Right lobe of liver (tissue), 6 donors: ENCODE measurements at regions not wholly inside any gene's neighbourhood (a gene's known extent, or its start where the extent isn't known, plus 50 kb on each side); places are given as distances from the start of the nearest gene placed in this dataset.
A peak's percentile ranks its signal among the peaks of the same experiment; 100 is the strongest.
"Not testable (repeated sequence)": the region's sequence is repeated elsewhere in the genome, so short reads cannot be mapped to it uniquely, and the experiment has no call there.

Experiments
- ATAC-seq, 4 donors: fragments of 200-7000 bp; cut with Tn5 transposase; one replicate each; pipeline ENCODE4 v1.9.1; 2020; ENCODE audit warnings: mild to moderate bottlenecking in 4 of 4, moderate library complexity in 4 of 4
- DNase-seq, 3 donors: peaks; one replicate each; pipeline ENCODE4 v3.0.0-alpha.2; 2020
- H3K27ac ChIP-seq, 3 donors: fragments of 200-600 bp; one replicate each; pipeline ENCODE4 v1.8.0; 2022
- H3K27me3 ChIP-seq, 2 donors: fragments of 200-600 bp; one replicate each; pipeline ENCODE4 v1.8.0; 2022
- H3K36me3 ChIP-seq, 4 donors: fragments of 200-600 bp; sonication (generic) in 1 of 4; one replicate each; pipeline versions ENCODE4 v1.5.1 to v1.8.0; 2017 to 2022; ENCODE audit warnings: control low read depth in 1 of 4
- H3K4me1 ChIP-seq, 4 donors: fragments of 200-600 bp; sonication (generic) in 1 of 4; one replicate each; pipeline versions ENCODE4 v1.5.1 to v1.8.0; 2017 to 2022; ENCODE audit warnings: control low read depth in 1 of 4
- H3K4me3 ChIP-seq, 3 donors: fragments of 200-600 bp; one replicate each; pipeline ENCODE4 v1.8.0; 2022
- H3K9me3 ChIP-seq, 4 donors: fragments of 200-600 bp; sonication (generic) in 1 of 4; one replicate each; pipeline versions ENCODE4 v1.5.1 to v1.8.0; 2017 to 2022; ENCODE audit warnings: control low read depth in 1 of 4
- POLR2A ChIP-seq: fragments of 450-650 bp; IDR thresholded peaks from one replicate; pipeline ENCODE4 v1.6.1; 2017; ENCODE audit warnings: antibody characterized with exemption, mild to moderate bottlenecking
- WGBS: methylation state at CpG from one replicate; pipeline ENCODE4 v1.1.6; 2018; ENCODE audit warnings: low coverage, low lambda C conversion rate; ENCODE audit not compliant: insufficient coverage; ENCODE audit errors: missing lambda C conversion rate; 5-methylcytosine and 5-hydroxymethylcytosine counted together
- intact Hi-C, 2 donors: fragments of 100-400 bp; cut with DNase I; formaldehyde crosslinking; loops; one replicate each; pipeline versions ENCODE4 v1.11.2 to v1.14.1; 2022
- TF ChIP-seq, protein P1 (sequence below), 4 donors: fragments of 200-600 bp in 3 of 4; fragments of 450-650 bp in 1 of 4; IDR thresholded peaks; one replicate each; pipeline versions ENCODE4 v1.5.1 to v1.8.0; 2016 to 2022; ENCODE audit warnings: antibody characterized with exemption in 4 of 4, mild to moderate bottlenecking in 2 of 4
- donor health status: DM: no; HTN: yes; CAD: no.
- donor health status: DM: no; HTN: no; CAD: no.
- donor health status: DM: no; HTN: no; CAD: no.
- donor health status: DM: no; HTN: yes; CAD: no.
- donor health status: DM: no; HTN: yes; CAD: no.

DNA sequence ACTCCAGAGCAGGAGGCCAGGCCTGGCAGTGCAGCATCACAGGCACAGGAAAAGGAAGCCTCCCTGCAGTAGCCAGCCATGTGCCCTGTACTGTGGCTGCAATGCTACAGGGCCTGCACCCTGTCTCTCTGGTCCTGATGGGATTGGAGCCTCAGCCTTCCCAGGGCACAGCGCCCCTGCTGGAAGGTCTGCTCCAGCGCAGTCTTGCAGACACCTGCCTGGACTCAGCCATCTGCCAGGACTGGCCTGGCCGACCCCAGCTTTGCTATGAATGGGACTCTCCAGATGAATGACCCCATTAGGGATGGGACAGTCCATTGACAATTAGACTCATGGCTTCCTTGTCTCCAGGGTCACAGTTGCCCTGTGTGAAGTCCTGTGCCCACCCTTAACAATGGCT is 251.6 kb downstream of the ERMARD start:
- Histone ChIP-seq H3K27me3 (no peaks in the 10 kb centered on the region), H3K4me1 (no peaks in the 10 kb centered on the region), H3K4me3 (no peak overlapping the region), H3K36me3 (no peaks in the 10 kb centered on the region), H3K9me3 (no peaks in the 10 kb centered on the region), H3K27ac (no peak overlapping the region)
- DNase-seq (no peak), ATAC-seq (peak in 2 of 4 donors; percentile 45 to 53)
- intact Hi-C loops = no loop called here
- TF ChIP-seq, protein P1, sequence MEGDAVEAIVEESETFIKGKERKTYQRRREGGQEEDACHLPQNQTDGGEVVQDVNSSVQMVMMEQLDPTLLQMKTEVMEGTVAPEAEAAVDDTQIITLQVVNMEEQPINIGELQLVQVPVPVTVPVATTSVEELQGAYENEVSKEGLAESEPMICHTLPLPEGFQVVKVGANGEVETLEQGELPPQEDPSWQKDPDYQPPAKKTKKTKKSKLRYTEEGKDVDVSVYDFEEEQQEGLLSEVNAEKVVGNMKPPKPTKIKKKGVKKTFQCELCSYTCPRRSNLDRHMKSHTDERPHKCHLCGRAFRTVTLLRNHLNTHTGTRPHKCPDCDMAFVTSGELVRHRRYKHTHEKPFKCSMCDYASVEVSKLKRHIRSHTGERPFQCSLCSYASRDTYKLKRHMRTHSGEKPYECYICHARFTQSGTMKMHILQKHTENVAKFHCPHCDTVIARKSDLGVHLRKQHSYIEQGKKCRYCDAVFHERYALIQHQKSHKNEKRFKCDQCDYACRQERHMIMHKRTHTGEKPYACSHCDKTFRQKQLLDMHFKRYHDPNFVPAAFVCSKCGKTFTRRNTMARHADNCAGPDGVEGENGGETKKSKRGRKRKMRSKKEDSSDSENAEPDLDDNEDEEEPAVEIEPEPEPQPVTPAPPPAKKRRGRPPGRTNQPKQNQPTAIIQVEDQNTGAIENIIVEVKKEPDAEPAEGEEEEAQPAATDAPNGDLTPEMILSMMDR (IDR thresholded peaks at IDR 0.05) = peak in 2 of 4 donors; percentile 15 to 23
- no peak for TF ChIP-seq POLR2A
- WGBS = no CpG with 5 or more reads among the region's 3 CpGs

DNA sequence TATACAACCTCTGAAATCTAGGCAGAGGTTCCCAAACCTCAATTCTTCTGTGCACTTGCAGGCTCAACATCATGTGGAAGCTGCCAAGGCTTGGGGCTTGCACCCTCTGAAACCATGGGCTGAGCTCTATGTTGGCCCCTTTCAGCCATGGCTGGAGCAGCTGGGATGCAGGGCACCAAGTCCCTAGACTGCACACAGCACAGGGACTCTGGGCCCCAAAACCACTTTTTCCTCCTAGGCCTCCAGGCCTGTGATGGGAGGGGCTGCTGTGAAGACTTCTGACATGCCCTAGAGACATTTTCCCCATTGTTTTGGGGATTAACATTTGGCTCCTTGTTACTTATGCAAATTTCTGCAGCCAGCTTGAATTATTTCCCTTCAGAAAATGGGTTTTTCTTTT is 250.4 kb downstream of the ERMARD start:
- H3K36me3 ChIP-seq, H3K27me3 ChIP-seq, H3K27ac ChIP-seq, H3K9me3 ChIP-seq, DNase-seq, intact Hi-C loops, H3K4me1 ChIP-seq, H3K4me3 ChIP-seq, ATAC-seq: not testable (repeated sequence)

DNA sequence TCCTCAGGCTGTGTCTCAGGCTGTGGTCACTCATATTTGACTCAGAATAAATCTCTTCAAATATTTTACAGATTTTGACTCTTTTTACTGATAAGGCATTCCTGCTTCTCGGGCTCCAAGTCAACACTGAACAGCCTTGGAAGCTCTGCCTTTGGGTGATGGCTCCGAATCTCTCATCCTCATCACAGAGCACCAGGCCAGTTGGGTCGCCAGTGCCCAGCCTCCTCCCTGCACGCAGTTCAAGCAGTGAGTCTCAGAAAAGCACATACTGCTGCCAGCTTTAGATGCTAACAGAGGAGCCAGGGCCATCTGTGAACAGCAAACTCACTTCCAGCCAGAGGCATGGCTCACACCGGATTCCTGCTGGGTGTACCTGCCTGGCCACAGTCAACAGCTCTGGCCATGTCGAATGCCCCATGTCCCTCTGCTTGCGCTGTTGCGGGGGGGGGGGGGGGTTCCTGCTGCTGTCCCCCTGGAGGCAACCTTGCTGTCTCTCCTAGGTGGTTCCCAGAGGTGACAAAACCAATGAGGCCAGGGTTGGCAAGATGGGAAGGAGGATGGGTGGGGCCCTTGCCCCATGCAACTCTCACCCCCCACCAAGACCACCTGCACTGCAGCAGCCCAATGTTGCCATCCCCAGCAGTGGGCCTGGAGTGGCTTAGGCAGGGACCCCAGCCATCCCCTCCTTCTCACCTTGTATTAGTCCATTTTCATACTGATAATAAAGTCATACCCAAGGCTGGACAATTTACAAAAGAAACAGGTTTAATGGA is 248.8 kb downstream of the ERMARD start:
- Histone ChIP-seq H3K4me3 (no peak overlapping the region), H3K4me1 (no peaks in the 10 kb centered on the region), H3K27me3 (no peaks in the 10 kb centered on the region), H3K36me3 (no peaks in the 10 kb centered on the region), H3K9me3 (no peaks in the 10 kb centered on the region), H3K27ac (no peak overlapping the region)
- ATAC-seq (no peak), DNase-seq (no peak)
- 83% methylated on average over 3 of the region's 8 CpGs for WGBS
- intact Hi-C loops = no loop called here
- no peak for TF ChIP-seq POLR2A
- TF ChIP-seq, protein P1 (IDR thresholded peaks at IDR 0.05) = no peak

DNA sequence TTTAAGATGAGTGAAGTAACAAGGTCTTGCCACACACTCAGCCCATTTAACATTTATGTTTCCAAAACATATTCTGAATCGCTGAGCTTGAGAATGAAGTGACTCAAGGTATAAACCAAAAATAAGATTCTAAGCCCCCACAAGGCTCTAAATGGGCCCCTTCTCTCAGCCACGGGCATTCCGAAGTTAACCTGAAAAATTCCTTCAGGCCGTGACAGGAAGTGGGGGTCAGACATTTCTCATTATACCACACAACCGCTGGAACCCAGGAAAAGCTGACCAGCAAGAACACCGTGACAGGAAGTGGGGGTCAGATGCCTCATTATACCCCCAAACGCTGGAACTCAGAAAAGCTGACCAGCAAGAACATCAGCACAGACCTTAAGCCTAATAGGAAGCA is 247.9 kb downstream of the ERMARD start:
- DNase-seq = no peak
- H3K4me1 ChIP-seq = no peaks in the 10 kb centered on the region
- no peaks in the 10 kb centered on the region for H3K9me3 ChIP-seq
- H3K4me3 ChIP-seq = no peak overlapping the region
- 58% methylated on average over 2 of the region's 7 CpGs for WGBS
- H3K27me3 ChIP-seq = no peaks in the 10 kb centered on the region
- TF ChIP-seq, protein P1 (IDR thresholded peaks at IDR 0.05) = no peak
- no peak for TF ChIP-seq POLR2A
- H3K27ac ChIP-seq = no peak overlapping the region
- intact Hi-C loops = no loop called here
- ATAC-seq = no peak
- no peaks in the 10 kb centered on the region for H3K36me3 ChIP-seq

DNA sequence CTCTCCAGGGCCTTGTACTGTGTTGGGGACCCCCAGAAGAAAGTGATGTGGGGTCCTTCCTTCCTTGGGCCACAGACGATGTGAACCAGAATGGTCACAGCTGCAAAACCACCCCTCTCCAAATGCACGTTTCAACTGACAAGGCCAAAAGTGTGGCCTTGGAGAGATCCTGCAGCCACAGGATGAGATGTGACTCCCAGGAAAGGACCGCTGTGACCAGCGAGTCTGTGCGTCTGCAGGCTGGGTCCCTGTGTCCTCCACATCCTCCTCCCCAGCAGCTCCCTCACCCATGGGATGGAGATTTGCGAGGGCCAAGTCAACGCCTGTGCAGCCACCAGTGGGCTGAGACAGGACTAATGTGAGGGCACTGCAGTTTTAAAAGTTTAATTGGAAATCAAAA is 247.0 kb downstream of the ERMARD start:
- H3K36me3 ChIP-seq = no peaks in the 10 kb centered on the region
- H3K27me3 ChIP-seq = no peaks in the 10 kb centered on the region
- TF ChIP-seq, protein P1 (IDR thresholded peaks at IDR 0.05) = no peak
- TF ChIP-seq POLR2A = no peak
- no peak for ATAC-seq
- intact Hi-C loops = no loop called here
- no peaks in the 10 kb centered on the region for H3K9me3 ChIP-seq
- 65% methylated on average over 4 of the region's 7 CpGs for WGBS
- DNase-seq = no peak
- H3K27ac ChIP-seq = no peak overlapping the region
- no peak overlapping the region for H3K4me3 ChIP-seq
- H3K4me1 ChIP-seq = no peaks in the 10 kb centered on the region
